Upper lobe of right lung (tissue), 1 donor: ENCODE measurements at regions not wholly inside any gene's neighbourhood (a gene's known extent, or its start where the extent isn't known, plus 50 kb on each side); places are given as distances from the start of the nearest gene placed in this dataset.

Experiments used
- ATAC-seq: fragments of 200-7000 bp; cut with Tn5 transposase; one replicate; pipeline ENCODE4 v1.9.1; 2020; ENCODE audit warnings: mild to moderate bottlenecking, moderate library complexity
- DNase-seq: peaks from one replicate; pipeline ENCODE4 v3.0.0-alpha.2; 2020
- H3K27ac ChIP-seq: fragments of 200-600 bp; one replicate; pipeline ENCODE4 v1.8.0; 2022
- H3K27me3 ChIP-seq: fragments of 200-600 bp; one replicate; pipeline ENCODE4 v1.8.0; 2022; ENCODE audit warnings: mild to moderate bottlenecking
- H3K36me3 ChIP-seq: fragments of 200-600 bp; one replicate; pipeline ENCODE4 v1.8.0; 2022
- H3K4me1 ChIP-seq: fragments of 200-600 bp; one replicate; pipeline ENCODE4 v1.8.0; 2022
- H3K4me3 ChIP-seq: fragments of 200-600 bp; one replicate; pipeline ENCODE4 v1.8.0; 2022; ENCODE audit warnings: mild to moderate bottlenecking
- H3K9me3 ChIP-seq: fragments of 200-600 bp; one replicate; pipeline ENCODE4 v1.8.0; 2022
- CTCF ChIP-seq: fragments of 200-600 bp; IDR thresholded peaks from one replicate; pipeline ENCODE4 v1.8.0; 2022; ENCODE audit warnings: antibody characterized with exemption
- intact Hi-C: fragments of 100-400 bp; cut with DNase I; formaldehyde crosslinking; loops from one replicate; pipeline ENCODE4 v1.11.0; 2022
- donor health status: DM: no; HTN: yes; CAD: no; lungs with severe emphysema.

GRCh38 chr1:22287273-22287672 lies 144.4 kb upstream of the WNT4 start:
- DNase-seq: no peak
- Histone ChIP-seq H3K4me1 (no peaks in the 10 kb centered on the region), H3K27me3 (peaks cover 3% of the 10 kb centered on the region), H3K4me3 (no peak overlapping the region), H3K36me3 (no peaks in the 10 kb centered on the region), H3K9me3 (no peaks in the 10 kb centered on the region), H3K27ac (no peak overlapping the region)
- intact Hi-C loops: no loop called here
- TF ChIP-seq CTCF: no peak
- no peak for ATAC-seq

GRCh38 chr1:22287946-22288520 lies 145.1 kb upstream of the WNT4 start:
- H3K36me3 ChIP-seq: no peaks in the 10 kb centered on the region
- ATAC-seq: no peak
- intact Hi-C loops: no loop called here
- no peak for DNase-seq
- no peak for TF ChIP-seq CTCF
- peaks cover 3% of the 10 kb centered on the region for H3K27me3 ChIP-seq
- no peaks in the 10 kb centered on the region for H3K4me1 ChIP-seq
- H3K9me3 ChIP-seq: no peaks in the 10 kb centered on the region
- H3K27ac ChIP-seq: no peak overlapping the region
- H3K4me3 ChIP-seq: no peak overlapping the region

- TF ChIP-seq CTCF: no peak
- Histone ChIP-seq H3K27me3 (peaks cover 3% of the 10 kb centered on the region), H3K36me3 (no peaks in the 10 kb centered on the region), H3K9me3 (no peaks in the 10 kb centered on the region), H3K27ac (no peak overlapping the region), H3K4me3 (no peak overlapping the region), H3K4me1 (no peaks in the 10 kb centered on the region)
- DNase-seq (no peak), ATAC-seq (no peak)
- intact Hi-C loops: no loop called here
Observed at GRCh38 chr1:22288593-22289241, 145.8 kb upstream of the WNT4 start.

- no peak for ATAC-seq
- Histone ChIP-seq H3K27ac (no peak overlapping the region), H3K27me3 (peaks cover 3% of the 10 kb centered on the region), H3K9me3 (no peaks in the 10 kb centered on the region), H3K4me3 (no peak overlapping the region), H3K36me3 (no peaks in the 10 kb centered on the region), H3K4me1 (no peaks in the 10 kb centered on the region)
- TF ChIP-seq CTCF: no peak
- DNase-seq: no peak
- intact Hi-C loops: no loop called here
Observed at GRCh38 chr1:22289307-22289995, 146.6 kb upstream of the WNT4 start.

- DNase-seq (no peak), ATAC-seq (no peak)
- H3K4me1 ChIP-seq: no peaks in the 10 kb centered on the region
- H3K4me3 ChIP-seq: no peak overlapping the region
- no peaks in the 10 kb centered on the region for H3K9me3 ChIP-seq
- H3K36me3 ChIP-seq: no peaks in the 10 kb centered on the region
- TF ChIP-seq CTCF: no peak
- intact Hi-C loops: no loop called here
- no peak overlapping the region for H3K27ac ChIP-seq
- H3K27me3 ChIP-seq: peaks cover 3% of the 10 kb centered on the region
Observed at GRCh38 chr1:22290157-22290556, 147.3 kb upstream of the WNT4 start.
